ENCODE measurements at regions not wholly inside any gene's neighbourhood (a gene's known extent, or its start where the extent isn't known, plus 50 kb on each side); places are given as distances from the start of the nearest gene placed in this dataset.

- peaks cover 44 to 56% of the 10 kb centered on the region in 2 donors for H3K4me1 Mint-ChIP-seq
- no peak for ATAC-seq
- Histone ChIP-seq H3K4me1 (ENCODE audit: control insufficient read depth, insufficient read depth, low read length) (peaks cover 11% of the 10 kb centered on the region), H3K9me3 (ENCODE audit: control insufficient read depth, insufficient read depth, low read length) (no peaks in the 10 kb centered on the region), H3K27ac (ENCODE audit: low read length) (peak overlapping the region; percentile 11), H3K27me3 (ENCODE audit: control insufficient read depth, insufficient read depth, low read length) (no peaks in the 10 kb centered on the region), H3K4me3 (ENCODE audit: low read length) (no peak overlapping the region), H3K36me3 (ENCODE audit: control insufficient read depth, insufficient read depth, low read length) (no peaks in the 10 kb centered on the region)
- no peaks in the 10 kb centered on the region for H3K9me3 Mint-ChIP-seq
- H3K27ac Mint-ChIP-seq, result peak overlapping the region; percentile 34 to 65
- intact Hi-C loops (cut with micrococcal nuclease), result no loop called here
- WGBS (ENCODE audit: insufficient coverage), result 46% methylated on average over 4 of the region's 4 CpGs
- H3K36me3 Mint-ChIP-seq, result no peaks in the 10 kb centered on the region
- DNase-seq, result peak in 1 of 2 donors; percentile 28
- H3K27me3 Mint-ChIP-seq (ENCODE audit: low read depth in 2 of 2), result no peaks in the 10 kb centered on the region
- TF ChIP-seq, protein P1, sequence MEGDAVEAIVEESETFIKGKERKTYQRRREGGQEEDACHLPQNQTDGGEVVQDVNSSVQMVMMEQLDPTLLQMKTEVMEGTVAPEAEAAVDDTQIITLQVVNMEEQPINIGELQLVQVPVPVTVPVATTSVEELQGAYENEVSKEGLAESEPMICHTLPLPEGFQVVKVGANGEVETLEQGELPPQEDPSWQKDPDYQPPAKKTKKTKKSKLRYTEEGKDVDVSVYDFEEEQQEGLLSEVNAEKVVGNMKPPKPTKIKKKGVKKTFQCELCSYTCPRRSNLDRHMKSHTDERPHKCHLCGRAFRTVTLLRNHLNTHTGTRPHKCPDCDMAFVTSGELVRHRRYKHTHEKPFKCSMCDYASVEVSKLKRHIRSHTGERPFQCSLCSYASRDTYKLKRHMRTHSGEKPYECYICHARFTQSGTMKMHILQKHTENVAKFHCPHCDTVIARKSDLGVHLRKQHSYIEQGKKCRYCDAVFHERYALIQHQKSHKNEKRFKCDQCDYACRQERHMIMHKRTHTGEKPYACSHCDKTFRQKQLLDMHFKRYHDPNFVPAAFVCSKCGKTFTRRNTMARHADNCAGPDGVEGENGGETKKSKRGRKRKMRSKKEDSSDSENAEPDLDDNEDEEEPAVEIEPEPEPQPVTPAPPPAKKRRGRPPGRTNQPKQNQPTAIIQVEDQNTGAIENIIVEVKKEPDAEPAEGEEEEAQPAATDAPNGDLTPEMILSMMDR (IDR thresholded peaks at IDR 0.05), result no peak
- H3K4me3 Mint-ChIP-seq, result peak overlapping the region; percentile 5
These were observed 285.4 kb downstream of the ZEB2 start for GRCh38 chr2:144234542-144234871.

GRCh38 chr2:144233733-144234541 lies 286.0 kb downstream of the ZEB2 start:
- Mint-ChIP-seq H3K9me3 (no peaks in the 10 kb centered on the region), H3K4me3 (peak overlapping the region; percentile 43), H3K27ac (peak overlapping the region; percentile 65 to 76), H3K27me3 (ENCODE audit: low read depth in 2 of 2) (no peaks in the 10 kb centered on the region), H3K4me1 (peaks cover 44 to 56% of the 10 kb centered on the region in 2 donors), H3K36me3 (no peaks in the 10 kb centered on the region)
- TF ChIP-seq, protein P1 (IDR thresholded peaks at IDR 0.05), result no peak
- Histone ChIP-seq H3K9me3 (ENCODE audit: control insufficient read depth, insufficient read depth, low read length) (no peaks in the 10 kb centered on the region), H3K4me1 (ENCODE audit: control insufficient read depth, insufficient read depth, low read length) (peaks cover 11% of the 10 kb centered on the region), H3K27ac (ENCODE audit: low read length) (peak overlapping the region; percentile 33), H3K27me3 (ENCODE audit: control insufficient read depth, insufficient read depth, low read length) (no peaks in the 10 kb centered on the region), H3K36me3 (ENCODE audit: control insufficient read depth, insufficient read depth, low read length) (no peaks in the 10 kb centered on the region), H3K4me3 (ENCODE audit: low read length) (no peak overlapping the region)
- DNase-seq (peak in 1 of 2 donors; percentile 25), ATAC-seq (no peak)
- intact Hi-C loops (cut with micrococcal nuclease), result no loop called here
- WGBS (ENCODE audit: insufficient coverage), result 25% methylated on average over 3 of the region's 3 CpGs

DNA sequence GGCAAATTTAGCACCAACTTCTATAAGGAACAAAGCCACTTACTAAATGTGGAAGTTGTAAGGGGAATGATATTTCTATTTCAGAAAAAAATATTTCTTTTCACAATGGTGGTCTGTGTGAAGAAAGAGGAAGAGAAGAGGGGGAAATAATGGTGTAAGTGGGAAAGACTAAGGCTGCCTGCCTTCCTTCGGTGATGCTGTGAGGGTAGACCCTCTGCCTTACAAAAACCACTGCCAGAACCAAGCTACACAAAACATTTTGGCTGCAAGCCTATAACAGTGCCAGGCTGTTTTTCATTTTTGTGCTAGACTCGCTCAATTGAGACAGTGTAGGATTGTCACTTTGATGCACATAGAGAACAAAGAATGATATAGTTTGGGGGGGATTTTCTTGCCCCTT lies 286.6 kb downstream of the ZEB2 start:
- Mint-ChIP-seq H3K4me3 (peak overlapping the region; percentile 29), H3K4me1 (peaks cover 39 to 51% of the 10 kb centered on the region in 2 donors), H3K36me3 (no peaks in the 10 kb centered on the region), H3K27ac (peak overlapping the region; percentile 65 to 76), H3K27me3 (ENCODE audit: low read depth in 2 of 2) (no peaks in the 10 kb centered on the region), H3K9me3 (no peaks in the 10 kb centered on the region)
- ATAC-seq, result no peak
- Histone ChIP-seq H3K4me1 (ENCODE audit: control insufficient read depth, insufficient read depth, low read length) (peaks cover 11% of the 10 kb centered on the region), H3K9me3 (ENCODE audit: control insufficient read depth, insufficient read depth, low read length) (no peaks in the 10 kb centered on the region), H3K4me3 (ENCODE audit: low read length) (no peak overlapping the region), H3K36me3 (ENCODE audit: control insufficient read depth, insufficient read depth, low read length) (no peaks in the 10 kb centered on the region), H3K27me3 (ENCODE audit: control insufficient read depth, insufficient read depth, low read length) (no peaks in the 10 kb centered on the region), H3K27ac (ENCODE audit: low read length) (peak overlapping the region; percentile 33)
- peak in 1 of 2 donors; percentile 16 for DNase-seq
- TF ChIP-seq, protein P1 (IDR thresholded peaks at IDR 0.05), result no peak
- intact Hi-C loops (cut with micrococcal nuclease), result no loop called here
- WGBS (ENCODE audit: insufficient coverage), result 37% methylated on average over 2 of the region's 2 CpGs

Data from natural killer cell (primary cell).